Lung (tissue), 11 donors: ENCODE measurements at regions not wholly inside any gene's neighbourhood (a gene's known extent, or its start where the extent isn't known, plus 50 kb on each side); places are given as distances from the start of the nearest gene placed in this dataset.

Source experiments
- ATAC-seq: fragments of 200-7000 bp; cut with Tn5 transposase; one replicate; pipeline ENCODE4 v1.9.1; 2020; ENCODE audit warnings: moderate number of reproducible peaks; ENCODE audit not compliant: insufficient read depth, low FRiP score
- DNase-seq, 3 donors: peaks; one replicate each; pipeline ENCODE4 v3.0.0-alpha.2; 2013 to 2017
- H3K27ac ChIP-seq, 2 donors: one replicate each; pipeline ENCODE4 v1.5.1; 2013; ENCODE audit warnings: mild to moderate bottlenecking in 2 of 2, moderate library complexity in 2 of 2, control low read depth in 1 of 2, inconsistent platforms in 1 of 2, low read depth in 1 of 2, low read length in 1 of 2
- H3K27me3 ChIP-seq, 3 donors: one replicate each; pipeline ENCODE4 v1.5.1; 2013; ENCODE audit warnings: low read length in 2 of 3; ENCODE audit not compliant: control insufficient read depth in 3 of 3, insufficient read depth in 3 of 3
- H3K36me3 ChIP-seq, 4 donors: one replicate each; pipeline ENCODE4 v1.5.1; 2013; ENCODE audit warnings: low read length in 4 of 4, mild to moderate bottlenecking in 1 of 4, moderate library complexity in 1 of 4; ENCODE audit not compliant: control insufficient read depth in 4 of 4, insufficient read depth in 4 of 4
- H3K4me1 ChIP-seq, 5 donors: one replicate each; pipeline ENCODE4 v1.5.1; 2013; ENCODE audit warnings: low read length in 5 of 5, mild to moderate bottlenecking in 2 of 5, moderate library complexity in 1 of 5; ENCODE audit not compliant: control insufficient read depth in 5 of 5, insufficient read depth in 5 of 5
- H3K4me3 ChIP-seq: one replicate; pipeline ENCODE4 v1.5.1; 2013; ENCODE audit warnings: mild to moderate bottlenecking, control low read depth, moderate library complexity
- H3K9ac ChIP-seq, 2 donors: one replicate each; pipeline ENCODE4 v1.5.1; 2013; ENCODE audit warnings: low read length in 2 of 2, control low read depth in 1 of 2; ENCODE audit not compliant: insufficient read depth in 1 of 2
- H3K9me3 ChIP-seq, 4 donors: one replicate each; pipeline ENCODE4 v1.5.1; 2013; ENCODE audit warnings: low read length in 3 of 4, mild to moderate bottlenecking in 1 of 4, moderate library complexity in 1 of 4; ENCODE audit not compliant: control insufficient read depth in 4 of 4, insufficient read depth in 3 of 4
- CTCF ChIP-seq: IDR thresholded peaks from 2 replicates; pipeline ENCODE4 v1.5.1; 2012; ENCODE audit warnings: mild to moderate bottlenecking; ENCODE audit errors: control extremely low read depth, extremely low read depth
- WGBS, 2 donors: extraction: QIAGEN DNeasy Blood & Tissue Kit; methylation state at CpG; one replicate each; pipeline ENCODE4 v1.1.7; 2013; 5-methylcytosine and 5-hydroxymethylcytosine counted together
- donor health status: control.
- donor health status: control.
- donor health status: Bipolar disorder and iron deficiency.
- donor health status: healthy.
- donor health status: DM: yes; HTN: yes; CAD: no.

- Histone ChIP-seq H3K27ac (no peak overlapping the region), H3K36me3 (no peaks in the 10 kb centered on the region), H3K9ac (no peak overlapping the region), H3K4me1 (peaks cover 0 to 5% (median 2%) of the 10 kb centered on the region in 5 donors), H3K4me3 (no peak overlapping the region), H3K27me3 (peaks cover 0 to 4% (median 0%) of the 10 kb centered on the region in 3 donors), H3K9me3 (peaks cover 0 to 5% (median 2%) of the 10 kb centered on the region in 4 donors)
- TF ChIP-seq CTCF: no peak
- DNase-seq (no peak), ATAC-seq (no peak)
- WGBS, 2 donors: 84 to 91% methylated on average over 28 of the region's 28 CpGs
Observed at GRCh38 chr17:77872714-77873499, 85.6 kb upstream of the TNRC6C start.

GRCh38 chr17:77873500-77874302, 84.8 kb upstream of the TNRC6C start:
- no peak for TF ChIP-seq CTCF
- Histone ChIP-seq H3K9ac (no peak overlapping the region), H3K27ac (no peak overlapping the region), H3K9me3 (peaks cover 0 to 5% (median 2%) of the 10 kb centered on the region in 4 donors), H3K27me3 (peaks cover 0 to 4% (median 0%) of the 10 kb centered on the region in 3 donors), H3K4me3 (no peak overlapping the region), H3K4me1 (peaks cover 0 to 4% (median under 1%) of the 10 kb centered on the region in 5 donors), H3K36me3 (no peaks in the 10 kb centered on the region)
- ATAC-seq (no peak), DNase-seq (no peak)
- WGBS, 2 donors: 70 to 73% methylated on average over 14 of the region's 14 CpGs

GRCh38 chr17:77874303-77875050, 84.0 kb upstream of the TNRC6C start:
- DNase-seq (no peak), ATAC-seq (no peak)
- no peak for TF ChIP-seq CTCF
- Histone ChIP-seq H3K27ac (no peak overlapping the region), H3K9ac (no peak overlapping the region), H3K36me3 (no peaks in the 10 kb centered on the region), H3K4me3 (no peak overlapping the region), H3K9me3 (peaks cover 0 to 5% (median 2%) of the 10 kb centered on the region in 4 donors), H3K27me3 (peaks cover 0 to 4% (median 0%) of the 10 kb centered on the region in 3 donors), H3K4me1 (peaks cover 0 to 4% (median 0%) of the 10 kb centered on the region in 5 donors)
- WGBS, 2 donors: 82 to 87% methylated on average over 12 to 14 of the region's 14 CpGs
